Endothelial cell (in vitro differentiated cells): ENCODE measurements at regions not wholly inside any gene's neighbourhood (a gene's known extent, or its start where the extent isn't known, plus 50 kb on each side); places are given as distances from the start of the nearest gene placed in this dataset.

Source experiments
- DNase-seq: peaks from one replicate; pipeline ENCODE4 v3.0.0; 2021; ENCODE audit warnings: low spot score
- H3K27ac Mint-ChIP-seq: one replicate; pipeline ENCODE4 v1.8.0; 2021; ENCODE audit warnings: mixed read lengths, inconsistent platforms; ENCODE audit not compliant: unreplicated experiment
- H3K27me3 Mint-ChIP-seq: one replicate; pipeline ENCODE4 v1.8.0; 2021; ENCODE audit warnings: mild to moderate bottlenecking, moderate library complexity, mixed read lengths, inconsistent platforms; ENCODE audit not compliant: unreplicated experiment
- H3K36me3 Mint-ChIP-seq: one replicate; pipeline ENCODE4 v1.8.0; 2021; ENCODE audit warnings: mild to moderate bottlenecking, low read depth, mixed read lengths, inconsistent platforms; ENCODE audit not compliant: unreplicated experiment
- H3K4me1 Mint-ChIP-seq: one replicate; pipeline ENCODE4 v1.8.0; 2021; ENCODE audit warnings: mild to moderate bottlenecking, mixed read lengths, inconsistent platforms; ENCODE audit not compliant: unreplicated experiment
- H3K4me3 Mint-ChIP-seq: one replicate; pipeline ENCODE4 v1.8.0; 2021; ENCODE audit warnings: mild to moderate bottlenecking, mixed read lengths, inconsistent platforms; ENCODE audit not compliant: unreplicated experiment
- H3K9me3 Mint-ChIP-seq: one replicate; pipeline ENCODE4 v1.8.0; 2021; ENCODE audit warnings: mixed read lengths, inconsistent platforms; ENCODE audit not compliant: unreplicated experiment
- TF ChIP-seq, protein P1 (sequence below): fragments of 200-600 bp; sonication (generic); IDR thresholded peaks from one replicate; pipeline ENCODE4 v1.5.0; 2021; ENCODE audit warnings: antibody characterized with exemption; ENCODE audit not compliant: unreplicated experiment

DNA sequence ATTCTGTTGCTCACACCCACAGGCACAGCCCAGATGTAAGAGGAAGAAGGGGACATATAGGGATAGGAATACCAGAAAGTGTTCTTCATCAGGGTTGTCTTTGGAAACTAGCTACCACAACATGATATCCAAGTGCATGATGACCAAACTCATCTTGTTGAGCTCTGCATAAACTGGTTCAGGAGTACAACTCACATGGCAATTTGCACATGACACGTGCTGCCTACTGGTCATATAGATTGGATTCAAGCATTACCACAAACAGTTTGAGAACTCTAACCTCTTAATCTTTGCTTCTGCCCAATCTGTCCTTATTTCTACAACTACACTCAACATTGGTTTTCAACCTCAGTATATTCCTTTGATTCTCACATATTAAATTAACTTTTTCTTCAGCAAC, 184.7 kb upstream of the PCSK2 start:
- TF ChIP-seq, protein P1, sequence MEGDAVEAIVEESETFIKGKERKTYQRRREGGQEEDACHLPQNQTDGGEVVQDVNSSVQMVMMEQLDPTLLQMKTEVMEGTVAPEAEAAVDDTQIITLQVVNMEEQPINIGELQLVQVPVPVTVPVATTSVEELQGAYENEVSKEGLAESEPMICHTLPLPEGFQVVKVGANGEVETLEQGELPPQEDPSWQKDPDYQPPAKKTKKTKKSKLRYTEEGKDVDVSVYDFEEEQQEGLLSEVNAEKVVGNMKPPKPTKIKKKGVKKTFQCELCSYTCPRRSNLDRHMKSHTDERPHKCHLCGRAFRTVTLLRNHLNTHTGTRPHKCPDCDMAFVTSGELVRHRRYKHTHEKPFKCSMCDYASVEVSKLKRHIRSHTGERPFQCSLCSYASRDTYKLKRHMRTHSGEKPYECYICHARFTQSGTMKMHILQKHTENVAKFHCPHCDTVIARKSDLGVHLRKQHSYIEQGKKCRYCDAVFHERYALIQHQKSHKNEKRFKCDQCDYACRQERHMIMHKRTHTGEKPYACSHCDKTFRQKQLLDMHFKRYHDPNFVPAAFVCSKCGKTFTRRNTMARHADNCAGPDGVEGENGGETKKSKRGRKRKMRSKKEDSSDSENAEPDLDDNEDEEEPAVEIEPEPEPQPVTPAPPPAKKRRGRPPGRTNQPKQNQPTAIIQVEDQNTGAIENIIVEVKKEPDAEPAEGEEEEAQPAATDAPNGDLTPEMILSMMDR, result no peak

DNA sequence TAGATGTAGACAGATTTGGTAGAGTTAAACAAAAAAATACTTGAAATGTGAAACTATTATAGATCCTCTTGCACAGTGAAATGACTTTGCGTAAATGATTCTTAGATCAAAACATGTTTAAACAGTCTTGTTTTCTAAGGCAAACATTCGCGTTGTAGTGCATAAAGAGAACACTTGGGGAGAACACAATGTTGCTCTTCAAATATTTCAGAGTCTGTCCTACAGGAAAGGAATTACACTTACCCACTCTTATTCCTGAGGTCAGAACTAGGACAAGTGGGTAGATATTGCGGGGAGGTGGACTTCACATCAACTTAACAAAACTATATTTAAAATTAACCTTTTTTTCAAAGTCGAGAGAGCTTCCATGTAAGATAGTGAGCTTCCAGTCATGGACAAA, 183.5 kb upstream of the PCSK2 start:
- H3K36me3 Mint-ChIP-seq, result no peaks in the 10 kb centered on the region
- no peaks in the 10 kb centered on the region for H3K27me3 Mint-ChIP-seq
- TF ChIP-seq, protein P1, result no peak
- DNase-seq, result no peak
- H3K4me1 Mint-ChIP-seq, result no peaks in the 10 kb centered on the region
- H3K4me3 Mint-ChIP-seq, result no peak overlapping the region
- H3K9me3 Mint-ChIP-seq, result no peaks in the 10 kb centered on the region
- H3K27ac Mint-ChIP-seq, result no peak overlapping the region

More for the DNA sequence above, 184.7 kb upstream of the PCSK2 start:
- no peaks in the 10 kb centered on the region for H3K4me1 Mint-ChIP-seq
- H3K27ac Mint-ChIP-seq, result no peak overlapping the region
- no peaks in the 10 kb centered on the region for H3K27me3 Mint-ChIP-seq
- H3K36me3 Mint-ChIP-seq, result no peaks in the 10 kb centered on the region
- no peak overlapping the region for H3K4me3 Mint-ChIP-seq
- no peaks in the 10 kb centered on the region for H3K9me3 Mint-ChIP-seq
- no peak for DNase-seq

DNA sequence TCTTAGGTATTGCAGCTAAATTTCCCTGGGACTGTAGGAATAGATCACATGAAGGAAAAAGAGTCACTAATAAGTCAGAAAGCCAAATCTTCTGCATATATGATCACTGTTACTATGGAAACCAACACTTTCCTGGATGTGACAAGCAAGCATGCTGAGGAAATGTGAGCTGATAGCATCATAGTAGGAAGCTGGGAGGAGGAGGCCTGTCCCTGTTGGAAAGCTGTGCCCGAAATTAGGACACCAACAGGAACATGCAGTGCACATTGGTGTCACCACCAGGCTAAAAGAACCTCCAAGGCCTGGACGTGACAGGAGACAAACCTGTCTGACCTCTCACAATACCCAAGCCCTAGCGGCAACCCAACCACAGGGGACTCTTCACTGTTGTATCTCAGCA, 181.9 kb upstream of the PCSK2 start:
- Mint-ChIP-seq H3K4me3 (no peak overlapping the region), H3K27me3 (no peaks in the 10 kb centered on the region), H3K4me1 (no peaks in the 10 kb centered on the region), H3K27ac (no peak overlapping the region), H3K36me3 (no peaks in the 10 kb centered on the region), H3K9me3 (no peaks in the 10 kb centered on the region)
- TF ChIP-seq, protein P1, result no peak
- DNase-seq, result no peak

DNA sequence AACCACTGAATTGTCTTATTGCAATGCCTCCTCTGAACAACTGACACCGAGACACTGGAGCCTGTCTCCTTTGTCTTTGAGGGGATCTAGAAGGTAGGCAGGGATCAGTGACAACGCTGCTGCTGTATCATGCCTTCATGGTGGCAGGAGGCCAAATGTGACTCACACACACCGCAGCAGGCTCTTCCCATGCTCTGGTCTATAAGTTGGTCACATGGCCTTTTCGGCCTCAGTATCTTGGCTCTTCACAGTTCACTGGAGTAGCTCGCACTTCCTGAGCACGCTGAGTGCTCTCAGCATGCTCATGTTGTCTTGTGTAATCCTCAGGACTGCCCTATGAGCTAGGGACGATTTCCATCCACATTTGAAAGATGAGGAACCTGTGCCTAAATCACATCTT, 167.4 kb upstream of the PCSK2 start:
- no peak for DNase-seq
- no peaks in the 10 kb centered on the region for H3K36me3 Mint-ChIP-seq
- no peaks in the 10 kb centered on the region for H3K4me1 Mint-ChIP-seq
- no peaks in the 10 kb centered on the region for H3K9me3 Mint-ChIP-seq
- H3K27ac Mint-ChIP-seq, result no peak overlapping the region
- peaks cover 4% of the 10 kb centered on the region for H3K27me3 Mint-ChIP-seq
- no peak overlapping the region for H3K4me3 Mint-ChIP-seq
- TF ChIP-seq, protein P1, result no peak

DNA sequence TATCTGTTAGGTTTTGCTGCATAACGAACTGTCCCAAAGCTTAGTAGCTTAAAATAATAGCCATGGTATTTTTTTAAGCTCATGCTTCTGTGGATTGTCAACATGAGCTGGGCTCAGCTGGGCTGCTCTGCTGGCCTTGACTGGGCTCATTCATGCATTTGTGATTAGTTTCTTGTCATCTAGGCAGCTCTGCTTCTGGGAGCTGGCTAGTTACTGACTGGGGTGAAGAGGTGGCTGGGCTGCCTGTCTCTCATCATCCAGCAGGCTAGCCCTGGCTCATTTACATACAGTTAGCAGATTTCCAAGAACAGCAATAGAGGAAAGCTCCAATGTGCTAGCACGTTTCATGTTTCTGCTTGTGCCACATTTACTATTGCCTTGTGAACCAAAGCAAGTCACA, 165.1 kb upstream of the PCSK2 start:
- Mint-ChIP-seq H3K27ac (no peak overlapping the region), H3K27me3 (peaks cover 4% of the 10 kb centered on the region), H3K4me3 (no peak overlapping the region), H3K4me1 (no peaks in the 10 kb centered on the region), H3K36me3 (no peaks in the 10 kb centered on the region), H3K9me3 (no peaks in the 10 kb centered on the region)
- DNase-seq, result no peak
- TF ChIP-seq, protein P1, result no peak
